Panc1 (cell line): ENCODE measurements at regions not wholly inside any gene's neighbourhood (a gene's known extent, or its start where the extent isn't known, plus 50 kb on each side); places are given as distances from the start of the nearest gene placed in this dataset.

Source experiments
- POLR2AphosphoS5 ChIP-seq: IDR thresholded peaks from 2 replicates; pipeline ENCODE4 v1.6.1; 2012; ENCODE audit warnings: mild to moderate bottlenecking, low read depth, low read length, moderate library complexity
- SIN3A ChIP-seq: IDR thresholded peaks from 2 replicates; pipeline ENCODE4 v1.6.1; 2012; ENCODE audit warnings: low read depth, mild to moderate bottlenecking, low read length, moderate library complexity, borderline replicate concordance; ENCODE audit not compliant: insufficient read depth
- TF ChIP-seq, protein P1 (sequence below): fragments of 450-650 bp; IDR thresholded peaks from 2 replicates; pipeline ENCODE4 v1.5.1; 2017; ENCODE audit warnings: mild to moderate bottlenecking

DNA sequence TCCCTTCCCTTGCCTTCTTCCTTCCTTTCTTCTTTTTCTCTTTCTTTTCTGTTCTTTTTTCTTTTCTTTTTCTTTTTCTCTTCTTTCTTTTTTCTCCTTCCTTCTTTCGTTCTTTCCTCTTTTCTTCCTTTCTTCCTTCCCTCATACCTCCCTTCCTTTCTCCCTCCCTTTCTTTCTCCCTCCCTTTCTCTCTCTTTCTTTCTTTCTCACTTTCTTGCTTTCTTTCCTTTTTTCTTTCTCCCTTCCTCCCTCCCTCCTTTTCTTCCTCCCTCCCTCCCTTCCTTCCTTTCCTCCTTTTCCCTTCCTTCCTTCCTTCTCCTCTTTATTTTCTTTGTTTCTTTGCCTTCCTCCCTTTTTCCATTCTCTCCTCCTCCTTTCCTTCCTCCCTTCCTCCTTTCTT lies 96.3 kb downstream of the POM121L12 start:
- TF ChIP-seq, protein P1, sequence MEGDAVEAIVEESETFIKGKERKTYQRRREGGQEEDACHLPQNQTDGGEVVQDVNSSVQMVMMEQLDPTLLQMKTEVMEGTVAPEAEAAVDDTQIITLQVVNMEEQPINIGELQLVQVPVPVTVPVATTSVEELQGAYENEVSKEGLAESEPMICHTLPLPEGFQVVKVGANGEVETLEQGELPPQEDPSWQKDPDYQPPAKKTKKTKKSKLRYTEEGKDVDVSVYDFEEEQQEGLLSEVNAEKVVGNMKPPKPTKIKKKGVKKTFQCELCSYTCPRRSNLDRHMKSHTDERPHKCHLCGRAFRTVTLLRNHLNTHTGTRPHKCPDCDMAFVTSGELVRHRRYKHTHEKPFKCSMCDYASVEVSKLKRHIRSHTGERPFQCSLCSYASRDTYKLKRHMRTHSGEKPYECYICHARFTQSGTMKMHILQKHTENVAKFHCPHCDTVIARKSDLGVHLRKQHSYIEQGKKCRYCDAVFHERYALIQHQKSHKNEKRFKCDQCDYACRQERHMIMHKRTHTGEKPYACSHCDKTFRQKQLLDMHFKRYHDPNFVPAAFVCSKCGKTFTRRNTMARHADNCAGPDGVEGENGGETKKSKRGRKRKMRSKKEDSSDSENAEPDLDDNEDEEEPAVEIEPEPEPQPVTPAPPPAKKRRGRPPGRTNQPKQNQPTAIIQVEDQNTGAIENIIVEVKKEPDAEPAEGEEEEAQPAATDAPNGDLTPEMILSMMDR, result no peak
- TF ChIP-seq SIN3A (no peak), POLR2AphosphoS5 (no peak)
